NCI-H2227 (cell line): ENCODE measurements at regions not wholly inside any gene's neighbourhood (a gene's known extent, or its start where the extent isn't known, plus 50 kb on each side); places are given as distances from the start of the nearest gene placed in this dataset.

Experiments
- DNase-seq: peaks from one replicate; lab custom pipeline; 2025; ENCODE audit not compliant: unreplicated experiment; lab: John Stamatoyannopoulos, UW

DNA sequence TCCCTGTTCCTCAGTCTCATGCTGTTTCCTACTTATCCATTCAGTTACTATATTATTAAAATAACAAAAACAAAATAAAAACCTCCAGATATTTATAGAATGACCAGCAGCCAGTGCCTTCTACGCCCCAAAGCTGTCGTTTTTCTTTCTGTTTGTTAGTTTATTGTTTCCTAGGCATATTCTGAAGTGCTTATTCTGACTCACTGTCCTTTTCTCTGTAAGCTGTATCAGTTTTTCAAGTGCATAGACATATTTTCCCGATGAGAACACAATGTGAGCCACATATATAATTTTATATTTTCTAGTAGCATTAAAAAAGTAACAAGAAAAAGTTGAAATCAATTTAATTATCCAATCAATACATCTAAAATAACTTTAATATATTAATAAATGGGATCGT, 2158.6 kb upstream of the TENM3 start:
- DNase-seq = no peak

DNA sequence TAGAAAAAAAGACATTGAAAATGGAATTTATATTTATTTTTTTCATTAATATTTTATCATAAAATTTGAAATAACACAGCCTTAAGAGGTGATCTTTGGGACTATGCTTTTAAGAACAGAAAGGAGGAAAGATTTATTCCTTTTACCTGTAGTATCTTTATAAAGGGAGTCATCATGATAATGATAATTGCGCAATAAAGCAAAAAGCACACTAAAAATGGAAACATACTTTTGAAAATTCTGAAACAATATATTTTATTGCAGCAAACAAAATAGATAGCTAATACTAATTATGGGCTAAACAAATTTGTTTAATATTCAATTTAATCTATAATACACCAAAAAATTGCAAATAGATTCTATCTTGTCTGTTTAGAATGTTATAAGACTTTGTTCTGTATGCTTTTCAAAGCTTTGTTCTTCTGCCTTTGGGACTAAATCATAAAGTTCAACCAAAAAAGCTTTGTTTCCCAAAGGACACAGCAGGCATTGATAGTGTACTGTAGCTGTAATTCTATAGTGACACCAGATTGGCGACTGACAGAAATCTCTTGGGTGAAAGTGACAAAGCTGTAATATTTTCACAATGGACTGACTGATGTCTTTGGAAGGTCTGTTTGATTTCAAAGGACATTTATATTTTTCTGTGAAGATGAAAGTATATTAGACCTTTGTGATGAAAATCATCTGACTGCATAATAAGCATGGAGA, 2156.6 kb upstream of the TENM3 start:
- no peak for DNase-seq

- DNase-seq = no peak
Observed at GRCh38 chr4:180098586-180098985, 2144.6 kb upstream of the TENM3 start.

GRCh38 chr4:180099957-180100356, 2143.2 kb upstream of the TENM3 start:
- DNase-seq = no peak

- no peak for DNase-seq
Observed at GRCh38 chr4:180100433-180101344, 2142.5 kb upstream of the TENM3 start.

- no peak for DNase-seq
Observed at GRCh38 chr4:180101348-180102083, 2141.7 kb upstream of the TENM3 start.

GRCh38 chr4:180103794-180104193, 2139.4 kb upstream of the TENM3 start:
- DNase-seq = no peak

DNA sequence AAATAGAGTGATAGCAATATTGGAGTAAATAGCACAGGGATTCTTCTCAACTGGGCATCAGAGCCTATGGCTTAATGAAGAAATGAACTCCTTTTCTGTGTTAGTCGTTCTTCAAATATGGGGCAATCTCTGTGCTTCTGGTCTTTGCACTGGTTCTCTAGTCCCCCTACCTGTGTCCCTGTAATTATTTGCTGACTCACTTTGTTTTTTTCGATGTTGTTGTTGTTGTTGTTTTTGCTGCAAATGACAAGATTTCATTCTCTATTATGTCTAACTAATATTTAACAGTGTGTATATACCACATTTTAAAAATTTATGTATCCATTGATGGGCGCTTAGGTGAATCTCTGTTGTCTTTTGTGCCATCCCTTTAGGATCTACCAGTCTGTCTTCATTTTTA, 2137.8 kb upstream of the TENM3 start:
- no peak for DNase-seq

DNA sequence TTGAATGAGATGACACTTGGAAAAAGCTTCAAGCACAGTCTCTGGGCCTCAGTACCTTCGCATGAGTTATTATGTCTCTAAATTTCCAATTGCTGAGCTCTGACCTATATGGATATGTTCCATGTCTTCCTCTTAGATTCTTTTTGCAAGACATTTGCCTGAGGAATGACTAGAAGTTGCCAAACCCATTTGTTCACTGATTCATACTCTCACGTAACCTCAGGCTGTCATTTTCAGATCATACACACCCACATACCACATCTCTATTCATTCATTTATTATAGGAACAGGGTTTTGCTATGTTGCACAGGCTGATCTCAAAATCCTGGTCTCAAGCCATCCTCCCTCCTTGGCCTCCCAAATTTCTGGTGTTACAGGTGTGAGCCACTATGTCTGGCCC, 2137.1 kb upstream of the TENM3 start:
- no peak for DNase-seq

DNA sequence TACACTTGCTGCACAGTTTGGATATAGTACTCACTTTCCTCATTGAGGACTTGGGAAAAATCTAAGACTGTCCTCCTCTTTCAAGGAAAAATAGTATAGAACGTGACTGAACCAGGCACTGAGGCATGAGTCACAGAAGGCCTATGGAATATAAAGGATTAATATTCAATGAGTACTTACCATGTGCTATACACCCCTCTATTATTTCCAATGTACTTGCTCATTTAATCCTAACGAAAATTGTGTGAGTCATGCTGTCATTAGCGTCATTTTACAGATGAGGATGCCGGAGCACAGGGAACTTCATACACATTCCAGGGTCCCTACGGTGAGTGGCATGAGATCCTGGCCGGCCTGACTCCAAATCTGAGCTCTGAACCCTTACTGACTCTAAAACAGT, 2136.2 kb upstream of the TENM3 start:
- no peak for DNase-seq

DNA sequence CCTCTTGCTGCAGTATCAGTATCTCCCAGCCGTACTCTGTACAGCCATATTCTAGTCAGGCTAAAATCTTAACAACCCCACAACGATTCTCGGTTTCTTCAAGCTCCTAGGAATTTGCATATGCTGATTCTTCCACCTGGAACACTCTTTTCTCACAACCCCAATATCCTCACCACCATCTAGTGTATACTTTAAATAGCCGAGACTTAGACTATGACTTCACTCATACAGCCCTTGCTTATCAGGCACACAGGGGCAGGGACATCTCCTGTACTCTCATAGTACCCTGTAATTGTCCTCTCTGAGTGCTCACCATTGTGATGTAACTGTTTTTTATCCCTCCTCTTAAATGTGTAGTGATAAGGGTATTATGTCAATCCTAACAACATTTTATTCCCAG, 2126.4 kb upstream of the TENM3 start:
- DNase-seq = peak; percentile 22

DNA sequence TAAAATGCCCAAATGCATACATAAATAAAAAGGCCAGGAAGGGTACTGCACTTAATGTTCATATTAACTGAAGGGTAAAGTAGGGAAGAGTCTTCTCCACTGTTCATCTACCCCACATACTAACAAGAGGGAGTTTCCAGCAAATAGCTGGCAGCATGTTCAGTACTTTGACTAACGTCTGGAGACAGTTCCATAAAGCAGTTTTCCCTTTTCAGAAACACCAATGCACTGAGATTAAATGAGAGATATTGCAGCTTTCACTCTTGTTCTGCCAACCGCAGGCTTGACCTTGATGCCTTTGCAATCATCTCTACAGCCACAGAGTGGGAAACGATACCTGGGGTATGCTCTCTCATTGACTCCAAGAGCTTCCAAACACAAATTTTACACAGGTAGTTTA, 2123.1 kb upstream of the TENM3 start:
- DNase-seq = no peak

- DNase-seq = peak; percentile 27
Observed at GRCh38 chr4:180134091-180134866, 2108.9 kb upstream of the TENM3 start.

GRCh38 chr4:180141734-180142133, 2101.5 kb upstream of the TENM3 start:
- no peak for DNase-seq

DNA sequence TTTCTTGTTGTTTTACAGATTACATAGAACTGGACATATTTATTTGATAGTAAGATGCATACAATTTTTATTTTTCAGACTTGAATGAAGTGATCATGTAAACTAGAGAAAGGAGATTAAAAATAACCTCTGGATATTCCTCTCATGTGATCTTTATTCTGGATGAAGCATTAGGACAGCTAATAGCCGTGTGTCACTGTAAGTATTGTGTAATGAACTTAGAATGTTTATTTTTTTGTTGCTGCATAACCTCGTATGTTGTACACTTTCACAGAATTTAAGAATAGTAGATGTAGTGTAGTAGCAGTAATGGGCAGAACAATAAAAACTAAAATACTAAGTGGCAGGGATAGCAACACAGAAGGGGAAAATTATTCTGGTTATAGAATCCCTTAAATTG, 2094.5 kb upstream of the TENM3 start:
- no peak for DNase-seq

- peak; percentile 6 for DNase-seq
Observed at GRCh38 chr4:180150818-180151217, 2092.4 kb upstream of the TENM3 start.

DNA sequence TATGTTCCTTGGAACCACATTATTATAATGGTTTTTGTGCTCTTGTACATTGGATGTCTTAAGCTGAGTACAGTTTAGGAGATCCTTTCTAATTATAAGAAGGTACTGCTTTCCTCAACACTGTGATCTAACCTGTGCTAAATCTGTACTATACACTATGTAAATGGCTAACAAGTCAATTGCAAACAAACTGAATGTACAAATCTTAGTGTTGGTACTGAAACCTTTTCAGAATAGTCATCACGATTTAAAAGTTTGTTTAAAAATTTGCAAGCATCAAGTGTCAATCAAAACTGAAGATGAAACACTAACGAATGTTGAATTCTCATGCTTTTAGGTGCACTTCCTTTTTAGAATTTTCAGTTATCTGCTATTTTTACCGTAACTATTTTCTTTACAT, 2090.4 kb upstream of the TENM3 start:
- DNase-seq = no peak

GRCh38 chr4:180153587-180153986, 2089.6 kb upstream of the TENM3 start:
- DNase-seq = no peak

GRCh38 chr4:180156684-180157083, 2086.5 kb upstream of the TENM3 start:
- DNase-seq = no peak

DNA sequence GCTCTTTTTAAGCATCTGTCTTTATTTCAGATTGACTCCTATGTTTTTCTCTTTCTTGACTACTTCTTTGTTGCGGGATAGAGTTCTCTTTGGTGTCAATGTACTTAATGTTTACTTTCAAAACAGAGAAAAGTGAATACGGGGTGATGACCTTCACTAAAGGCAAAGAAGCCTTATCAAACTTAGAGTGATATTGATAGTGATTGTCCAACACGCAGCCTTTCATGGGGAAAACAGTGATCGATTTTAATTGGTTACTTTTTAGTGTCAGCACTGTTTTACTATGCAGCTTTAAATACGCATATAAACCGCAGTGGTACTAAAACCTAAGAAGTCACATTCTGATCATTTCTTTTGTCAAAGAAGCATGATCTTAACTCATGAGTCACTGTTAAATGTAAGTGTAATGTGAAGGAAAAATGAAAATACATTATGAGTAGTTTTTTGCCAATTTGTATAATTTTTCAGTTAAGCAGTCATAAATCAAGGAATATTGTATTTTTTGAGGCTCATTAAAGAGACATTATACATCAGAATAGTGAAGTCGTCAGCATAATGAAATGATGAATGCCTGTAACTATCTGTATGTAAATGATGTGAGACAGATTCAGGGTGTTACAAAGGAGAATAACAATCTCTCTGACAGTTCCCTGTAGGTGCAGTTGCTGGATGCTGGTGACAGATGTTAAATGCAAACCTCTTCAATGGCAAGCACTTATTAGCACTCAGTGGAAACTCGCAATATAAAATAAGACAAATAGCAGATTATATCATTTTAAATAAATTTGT, 2082.8 kb upstream of the TENM3 start:
- no peak for DNase-seq
